ENCODE measurements at regions not wholly inside any gene's neighbourhood (a gene's known extent, or its start where the extent isn't known, plus 50 kb on each side); places are given as distances from the start of the nearest gene placed in this dataset.

GRCh38 chr3:82824491-82824890 lies 1063.0 kb upstream of the GBE1 start:
- no peak for TF ChIP-seq CTCF (IDR thresholded peaks at IDR 0.05; ENCODE audit: control insufficient read depth, extremely low read depth, insufficient read depth)
- no peak for DNase-seq (ENCODE audit: low read depth)
- no peak overlapping the region for H3K4me3 ChIP-seq (ENCODE audit: low read depth, low read length)

GRCh38 chr3:82816086-82816485 lies 1054.6 kb upstream of the GBE1 start:
- TF ChIP-seq CTCF (IDR thresholded peaks at IDR 0.05; ENCODE audit: control insufficient read depth, extremely low read depth, insufficient read depth): no peak
- H3K4me3 ChIP-seq (ENCODE audit: low read depth, low read length): no peak overlapping the region
- DNase-seq (ENCODE audit: low read depth): no peak

GRCh38 chr3:82815417-82816058 lies 1054.1 kb upstream of the GBE1 start:
- no peak for DNase-seq (ENCODE audit: low read depth)
- no peak for TF ChIP-seq CTCF (IDR thresholded peaks at IDR 0.05; ENCODE audit: control insufficient read depth, extremely low read depth, insufficient read depth)
- no peak overlapping the region for H3K4me3 ChIP-seq (ENCODE audit: low read depth, low read length)

- TF ChIP-seq CTCF (IDR thresholded peaks at IDR 0.05; ENCODE audit: control insufficient read depth, extremely low read depth, insufficient read depth): no peak
Observed at GRCh38 chr3:82814660-82815059, 1053.2 kb upstream of the GBE1 start.

GRCh38 chr3:82807781-82808180 lies 1046.3 kb upstream of the GBE1 start:
- DNase-seq (ENCODE audit: low read depth): no peak
- H3K4me3 ChIP-seq (ENCODE audit: low read depth, low read length): no peak overlapping the region
- TF ChIP-seq CTCF (IDR thresholded peaks at IDR 0.05; ENCODE audit: control insufficient read depth, extremely low read depth, insufficient read depth): no peak

More at GRCh38 chr3:82814660-82815059, 1053.2 kb upstream of the GBE1 start:
- DNase-seq (ENCODE audit: low read depth): no peak
- no peak overlapping the region for H3K4me3 ChIP-seq (ENCODE audit: low read depth, low read length)

GRCh38 chr3:82802501-82802900 lies 1041.1 kb upstream of the GBE1 start:
- no peak for DNase-seq (ENCODE audit: low read depth)
- TF ChIP-seq CTCF (IDR thresholded peaks at IDR 0.05; ENCODE audit: control insufficient read depth, extremely low read depth, insufficient read depth): no peak
- no peak overlapping the region for H3K4me3 ChIP-seq (ENCODE audit: low read depth, low read length)

GRCh38 chr3:82800248-82800647 lies 1038.8 kb upstream of the GBE1 start:
- DNase-seq (ENCODE audit: low read depth): no peak
- TF ChIP-seq CTCF (IDR thresholded peaks at IDR 0.05; ENCODE audit: control insufficient read depth, extremely low read depth, insufficient read depth): no peak
- no peak overlapping the region for H3K4me3 ChIP-seq (ENCODE audit: low read depth, low read length)
